RWPE1 (cell line): ENCODE measurements at regions not wholly inside any gene's neighbourhood (a gene's known extent, or its start where the extent isn't known, plus 50 kb on each side); places are given as distances from the start of the nearest gene placed in this dataset.

Source experiments
- CTCF ChIA-PET: fragments of 350-600 bp; sonication (Branson Sonifier 250); formaldehyde crosslinking; extraction: SDS; loops from one replicate; lab custom pipeline; 2021; lab: Yijun Ruan, JAX
- POLR2A ChIA-PET: fragments of 400-600 bp; formaldehyde crosslinking; extraction: SDS; loops from one replicate; lab custom pipeline; 2020; ENCODE audit warnings: antibody characterized with exemption; ENCODE audit not compliant: low non-redundant PET; lab: Yijun Ruan, JAX
- DNase-seq: peaks from one replicate; pipeline ENCODE4 v3.0.0; 2012; ENCODE audit warnings: low spot score
- H3K27ac ChIP-seq: fragments of 450-650 bp; 2 replicates; pipeline ENCODE4 v1.5.1; 2017
- CTCF ChIP-seq: fragments of 450-650 bp; conservative IDR thresholded peaks from 2 replicates; pipeline ENCODE4 v1.5.1; 2017; ENCODE audit warnings: low read depth, mild to moderate bottlenecking

DNA sequence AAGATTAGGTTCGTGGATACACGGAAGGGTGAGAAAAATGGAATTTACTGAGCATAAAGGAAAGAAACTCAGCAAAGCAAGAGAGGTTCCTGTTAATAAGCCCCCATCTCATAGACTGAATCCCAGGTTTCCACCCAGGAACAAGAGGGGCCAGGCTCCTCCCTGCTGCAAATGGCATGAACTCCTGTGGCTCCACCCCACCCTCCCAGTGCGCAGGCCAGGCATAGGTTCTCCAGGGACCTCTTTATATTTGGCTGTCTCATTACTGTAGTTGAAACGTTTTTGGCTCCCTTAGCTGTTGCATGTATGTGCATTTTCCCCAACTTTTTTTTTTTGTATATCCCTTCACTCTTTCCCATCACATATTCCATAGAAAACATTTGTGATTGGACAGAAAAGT lies 217.8 kb upstream of the NRP1 start:
- TF ChIP-seq CTCF, result no peak
- CTCF ChIA-PET, result no interaction called here
- no peak overlapping the region for H3K27ac ChIP-seq
- POLR2A ChIA-PET, result no interaction called here
- no peak for DNase-seq

GRCh38 chr10:33550811-33551210 lies 216.3 kb upstream of the NRP1 start:
- DNase-seq, result no peak
- ChIA-PET CTCF (no interaction called here), POLR2A (no interaction called here)
- no peak overlapping the region for H3K27ac ChIP-seq
- no peak for TF ChIP-seq CTCF

- ChIA-PET CTCF (no interaction called here), POLR2A (no interaction called here)
- H3K27ac ChIP-seq, result no peak overlapping the region
- no peak for DNase-seq
- TF ChIP-seq CTCF, result no peak
Observed at GRCh38 chr10:33547976-33548375, 213.5 kb upstream of the NRP1 start.

DNA sequence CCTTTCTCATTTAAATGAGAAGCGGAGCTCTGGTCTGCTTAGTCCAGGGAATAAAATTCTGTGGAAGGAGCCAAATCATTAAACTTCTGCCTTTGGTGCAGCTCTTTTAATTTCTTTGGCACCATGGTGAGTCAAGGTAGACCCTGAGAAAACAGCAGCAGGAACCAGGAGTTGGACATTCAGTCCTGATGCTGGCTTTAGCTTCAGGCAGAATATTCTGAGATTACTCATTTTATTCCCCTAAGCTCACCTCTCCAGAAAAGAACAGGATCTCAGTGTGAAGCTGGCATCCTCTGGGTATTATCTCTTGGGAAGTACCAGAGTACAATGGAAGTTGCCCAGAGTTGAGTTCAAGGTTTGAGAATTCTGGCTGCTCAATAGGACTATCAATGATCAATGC lies 211.6 kb upstream of the NRP1 start:
- no peak for TF ChIP-seq CTCF
- no peak for DNase-seq
- H3K27ac ChIP-seq, result no peak overlapping the region
- ChIA-PET POLR2A (no interaction called here), CTCF (no interaction called here)

- ChIA-PET CTCF (no interaction called here), POLR2A (no interaction called here)
- no peak overlapping the region for H3K27ac ChIP-seq
- no peak for TF ChIP-seq CTCF
- peak; percentile 21 for DNase-seq
Observed at GRCh38 chr10:33542752-33543505, 208.5 kb upstream of the NRP1 start.

DNA sequence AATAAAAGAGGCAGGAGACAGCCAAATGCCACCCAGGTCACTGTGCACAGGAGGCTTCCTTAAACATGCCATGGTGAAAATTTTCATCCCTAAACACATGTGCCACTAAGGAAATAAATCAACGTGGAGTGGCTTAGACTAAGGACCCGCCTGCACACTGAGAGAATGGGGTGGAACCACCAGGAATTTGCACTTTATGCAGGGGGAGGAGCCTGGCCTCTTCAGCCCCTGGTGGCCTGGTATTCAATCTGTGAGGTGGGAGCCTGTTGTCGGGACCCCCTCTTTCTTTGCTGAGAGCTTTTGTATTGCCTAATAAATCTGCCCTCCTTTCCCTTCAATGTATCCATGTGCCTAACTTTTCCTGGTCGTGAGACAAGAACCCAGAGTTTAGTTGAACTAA lies 204.6 kb upstream of the NRP1 start:
- POLR2A ChIA-PET, result no interaction called here
- CTCF ChIA-PET, result no interaction called here

More for the DNA sequence above, 204.6 kb upstream of the NRP1 start:
- TF ChIP-seq CTCF, result no peak
- DNase-seq, result no peak
- no peak overlapping the region for H3K27ac ChIP-seq
